ENCODE measurements at regions not wholly inside any gene's neighbourhood (a gene's known extent, or its start where the extent isn't known, plus 50 kb on each side); places are given as distances from the start of the nearest gene placed in this dataset.

- TF ChIP-seq, protein P1, sequence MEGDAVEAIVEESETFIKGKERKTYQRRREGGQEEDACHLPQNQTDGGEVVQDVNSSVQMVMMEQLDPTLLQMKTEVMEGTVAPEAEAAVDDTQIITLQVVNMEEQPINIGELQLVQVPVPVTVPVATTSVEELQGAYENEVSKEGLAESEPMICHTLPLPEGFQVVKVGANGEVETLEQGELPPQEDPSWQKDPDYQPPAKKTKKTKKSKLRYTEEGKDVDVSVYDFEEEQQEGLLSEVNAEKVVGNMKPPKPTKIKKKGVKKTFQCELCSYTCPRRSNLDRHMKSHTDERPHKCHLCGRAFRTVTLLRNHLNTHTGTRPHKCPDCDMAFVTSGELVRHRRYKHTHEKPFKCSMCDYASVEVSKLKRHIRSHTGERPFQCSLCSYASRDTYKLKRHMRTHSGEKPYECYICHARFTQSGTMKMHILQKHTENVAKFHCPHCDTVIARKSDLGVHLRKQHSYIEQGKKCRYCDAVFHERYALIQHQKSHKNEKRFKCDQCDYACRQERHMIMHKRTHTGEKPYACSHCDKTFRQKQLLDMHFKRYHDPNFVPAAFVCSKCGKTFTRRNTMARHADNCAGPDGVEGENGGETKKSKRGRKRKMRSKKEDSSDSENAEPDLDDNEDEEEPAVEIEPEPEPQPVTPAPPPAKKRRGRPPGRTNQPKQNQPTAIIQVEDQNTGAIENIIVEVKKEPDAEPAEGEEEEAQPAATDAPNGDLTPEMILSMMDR (IDR thresholded peaks at IDR 0.05), result no peak
- TF ChIP-seq POLR2A (IDR thresholded peaks at IDR 0.05), result no peak
Measured at GRCh38 chr2:219777388-219777787, 150.0 kb downstream of the SLC4A3 start.
